C4-2B (cell line): ENCODE measurements at regions not wholly inside any gene's neighbourhood (a gene's known extent, or its start where the extent isn't known, plus 50 kb on each side); places are given as distances from the start of the nearest gene placed in this dataset.

Experiments
- CTCF ChIP-seq: fragments of 450-650 bp; conservative IDR thresholded peaks from 2 replicates; pipeline ENCODE4 v1.5.1; 2017; ENCODE audit warnings: mild to moderate bottlenecking
- ZFX ChIP-seq: fragments of 450-650 bp; IDR thresholded peaks from 2 replicates; pipeline ENCODE4 v1.6.1; 2017

GRCh38 chr2:221655300-221655699, 83.2 kb upstream of the EPHA4 start:
- no peak for TF ChIP-seq CTCF
- no peak for TF ChIP-seq ZFX
